ENCODE measurements at regions not wholly inside any gene's neighbourhood (a gene's known extent, or its start where the extent isn't known, plus 50 kb on each side); places are given as distances from the start of the nearest gene placed in this dataset.

DNA sequence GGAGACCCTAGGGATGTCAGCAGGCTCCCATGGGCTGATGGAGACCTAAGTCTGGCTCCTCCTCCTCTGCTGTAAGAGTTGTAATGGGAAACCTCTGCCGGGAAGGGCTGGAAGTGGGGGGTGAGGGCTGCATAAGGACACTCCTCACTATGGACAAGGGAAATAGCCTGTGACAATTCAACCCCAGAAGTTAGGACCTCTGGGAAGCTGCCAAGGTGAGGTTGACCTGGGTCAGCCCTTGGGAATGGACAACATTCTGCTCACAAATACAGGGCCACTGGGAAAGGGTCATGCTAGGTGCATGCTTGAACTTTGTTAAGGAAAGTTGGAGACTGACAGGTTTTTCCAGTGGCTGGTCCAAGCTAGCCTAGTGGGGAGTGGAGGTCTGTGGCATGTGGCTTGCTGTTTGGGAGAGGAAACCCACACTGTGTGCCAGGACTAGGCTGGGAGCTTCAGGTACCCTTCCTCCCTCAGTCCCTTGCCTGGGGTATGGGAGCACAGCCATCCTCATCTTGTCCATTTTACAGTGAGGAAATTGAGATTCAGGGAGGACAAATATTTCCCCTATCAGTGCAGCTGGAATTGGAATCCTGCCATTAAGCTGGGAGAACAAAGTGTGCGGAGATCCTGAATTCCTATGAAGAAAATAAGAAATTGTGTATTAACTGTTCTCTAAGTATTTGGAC lies 190.4 kb downstream of the SALL1 start:
- Mint-ChIP-seq H3K27me3 (ENCODE audit: low read depth) (no peaks in the 10 kb centered on the region), H3K4me1 (peaks cover 7% of the 10 kb centered on the region), H3K36me3 (no peaks in the 10 kb centered on the region), H3K4me3 (no peak overlapping the region), H3K27ac (no peak overlapping the region), H3K9me3 (no peaks in the 10 kb centered on the region)
- ChIA-PET CTCF (interaction anchor here (0.6 to 0.7 kb wide), 2 partner anchors 9 to 81 kb away, joined by 3 read pairs; no protein-coding TSS in a partner anchor), POLR2A (no interaction called here)
- TF ChIP-seq JUN (CRISPR knock-in tag; IDR thresholded peaks at IDR 0.05) (no peak), FOXK1 (CRISPR knock-in tag; IDR thresholded peaks at IDR 0.05) (no peak), RORB (CRISPR knock-in tag; IDR thresholded peaks at IDR 0.05) (no peak), TP53 (CRISPR knock-in tag; IDR thresholded peaks at IDR 0.05) (no peak), IRF2 (CRISPR knock-in tag; IDR thresholded peaks at IDR 0.05; ENCODE audit: borderline replicate concordance, low read depth) (no peak), ZNF232 (CRISPR knock-in tag; IDR thresholded peaks at IDR 0.05) (no peak), ZNF396 (CRISPR knock-in tag; IDR thresholded peaks at IDR 0.05; ENCODE audit: borderline replicate concordance) (no peak), NR1H2 (CRISPR knock-in tag; IDR thresholded peaks at IDR 0.05) (no peak), ZNF263 (CRISPR knock-in tag; IDR thresholded peaks at IDR 0.05; ENCODE audit: low read depth) (no peak), TEAD4 (CRISPR knock-in tag; IDR thresholded peaks at IDR 0.05) (no peak), EMX1 (CRISPR knock-in tag; IDR thresholded peaks at IDR 0.05) (no peak)
- TF ChIP-seq, protein P1, sequence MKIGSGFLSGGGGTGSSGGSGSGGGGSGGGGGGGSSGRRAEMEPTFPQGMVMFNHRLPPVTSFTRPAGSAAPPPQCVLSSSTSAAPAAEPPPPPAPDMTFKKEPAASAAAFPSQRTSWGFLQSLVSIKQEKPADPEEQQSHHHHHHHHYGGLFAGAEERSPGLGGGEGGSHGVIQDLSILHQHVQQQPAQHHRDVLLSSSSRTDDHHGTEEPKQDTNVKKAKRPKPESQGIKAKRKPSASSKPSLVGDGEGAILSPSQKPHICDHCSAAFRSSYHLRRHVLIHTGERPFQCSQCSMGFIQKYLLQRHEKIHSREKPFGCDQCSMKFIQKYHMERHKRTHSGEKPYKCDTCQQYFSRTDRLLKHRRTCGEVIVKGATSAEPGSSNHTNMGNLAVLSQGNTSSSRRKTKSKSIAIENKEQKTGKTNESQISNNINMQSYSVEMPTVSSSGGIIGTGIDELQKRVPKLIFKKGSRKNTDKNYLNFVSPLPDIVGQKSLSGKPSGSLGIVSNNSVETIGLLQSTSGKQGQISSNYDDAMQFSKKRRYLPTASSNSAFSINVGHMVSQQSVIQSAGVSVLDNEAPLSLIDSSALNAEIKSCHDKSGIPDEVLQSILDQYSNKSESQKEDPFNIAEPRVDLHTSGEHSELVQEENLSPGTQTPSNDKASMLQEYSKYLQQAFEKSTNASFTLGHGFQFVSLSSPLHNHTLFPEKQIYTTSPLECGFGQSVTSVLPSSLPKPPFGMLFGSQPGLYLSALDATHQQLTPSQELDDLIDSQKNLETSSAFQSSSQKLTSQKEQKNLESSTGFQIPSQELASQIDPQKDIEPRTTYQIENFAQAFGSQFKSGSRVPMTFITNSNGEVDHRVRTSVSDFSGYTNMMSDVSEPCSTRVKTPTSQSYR (CRISPR knock-in tag; IDR thresholded peaks at IDR 0.05): no peak
- TF ChIP-seq, protein P2, sequence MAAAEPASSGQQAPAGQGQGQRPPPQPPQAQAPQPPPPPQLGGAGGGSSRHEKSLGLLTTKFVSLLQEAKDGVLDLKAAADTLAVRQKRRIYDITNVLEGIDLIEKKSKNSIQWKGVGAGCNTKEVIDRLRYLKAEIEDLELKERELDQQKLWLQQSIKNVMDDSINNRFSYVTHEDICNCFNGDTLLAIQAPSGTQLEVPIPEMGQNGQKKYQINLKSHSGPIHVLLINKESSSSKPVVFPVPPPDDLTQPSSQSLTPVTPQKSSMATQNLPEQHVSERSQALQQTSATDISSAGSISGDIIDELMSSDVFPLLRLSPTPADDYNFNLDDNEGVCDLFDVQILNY (CRISPR knock-in tag; IDR thresholded peaks at IDR 0.05): no peak
- TF ChIP-seq, protein P3, sequence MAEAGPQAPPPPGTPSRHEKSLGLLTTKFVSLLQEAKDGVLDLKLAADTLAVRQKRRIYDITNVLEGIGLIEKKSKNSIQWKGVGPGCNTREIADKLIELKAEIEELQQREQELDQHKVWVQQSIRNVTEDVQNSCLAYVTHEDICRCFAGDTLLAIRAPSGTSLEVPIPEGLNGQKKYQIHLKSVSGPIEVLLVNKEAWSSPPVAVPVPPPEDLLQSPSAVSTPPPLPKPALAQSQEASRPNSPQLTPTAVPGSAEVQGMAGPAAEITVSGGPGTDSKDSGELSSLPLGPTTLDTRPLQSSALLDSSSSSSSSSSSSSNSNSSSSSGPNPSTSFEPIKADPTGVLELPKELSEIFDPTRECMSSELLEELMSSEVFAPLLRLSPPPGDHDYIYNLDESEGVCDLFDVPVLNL (CRISPR knock-in tag; IDR thresholded peaks at IDR 0.05; ENCODE audit: borderline replicate concordance, low read depth): no peak
- TF ChIP-seq, protein P4, sequence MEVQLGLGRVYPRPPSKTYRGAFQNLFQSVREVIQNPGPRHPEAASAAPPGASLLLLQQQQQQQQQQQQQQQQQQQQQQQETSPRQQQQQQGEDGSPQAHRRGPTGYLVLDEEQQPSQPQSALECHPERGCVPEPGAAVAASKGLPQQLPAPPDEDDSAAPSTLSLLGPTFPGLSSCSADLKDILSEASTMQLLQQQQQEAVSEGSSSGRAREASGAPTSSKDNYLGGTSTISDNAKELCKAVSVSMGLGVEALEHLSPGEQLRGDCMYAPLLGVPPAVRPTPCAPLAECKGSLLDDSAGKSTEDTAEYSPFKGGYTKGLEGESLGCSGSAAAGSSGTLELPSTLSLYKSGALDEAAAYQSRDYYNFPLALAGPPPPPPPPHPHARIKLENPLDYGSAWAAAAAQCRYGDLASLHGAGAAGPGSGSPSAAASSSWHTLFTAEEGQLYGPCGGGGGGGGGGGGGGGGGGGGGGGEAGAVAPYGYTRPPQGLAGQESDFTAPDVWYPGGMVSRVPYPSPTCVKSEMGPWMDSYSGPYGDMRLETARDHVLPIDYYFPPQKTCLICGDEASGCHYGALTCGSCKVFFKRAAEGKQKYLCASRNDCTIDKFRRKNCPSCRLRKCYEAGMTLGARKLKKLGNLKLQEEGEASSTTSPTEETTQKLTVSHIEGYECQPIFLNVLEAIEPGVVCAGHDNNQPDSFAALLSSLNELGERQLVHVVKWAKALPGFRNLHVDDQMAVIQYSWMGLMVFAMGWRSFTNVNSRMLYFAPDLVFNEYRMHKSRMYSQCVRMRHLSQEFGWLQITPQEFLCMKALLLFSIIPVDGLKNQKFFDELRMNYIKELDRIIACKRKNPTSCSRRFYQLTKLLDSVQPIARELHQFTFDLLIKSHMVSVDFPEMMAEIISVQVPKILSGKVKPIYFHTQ (CRISPR knock-in tag; IDR thresholded peaks at IDR 0.05): no peak
- TF ChIP-seq, protein P5, sequence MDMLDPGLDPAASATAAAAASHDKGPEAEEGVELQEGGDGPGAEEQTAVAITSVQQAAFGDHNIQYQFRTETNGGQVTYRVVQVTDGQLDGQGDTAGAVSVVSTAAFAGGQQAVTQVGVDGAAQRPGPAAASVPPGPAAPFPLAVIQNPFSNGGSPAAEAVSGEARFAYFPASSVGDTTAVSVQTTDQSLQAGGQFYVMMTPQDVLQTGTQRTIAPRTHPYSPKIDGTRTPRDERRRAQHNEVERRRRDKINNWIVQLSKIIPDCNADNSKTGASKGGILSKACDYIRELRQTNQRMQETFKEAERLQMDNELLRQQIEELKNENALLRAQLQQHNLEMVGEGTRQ (CRISPR knock-in tag; IDR thresholded peaks at IDR 0.05): no peak
- TF ChIP-seq, protein P6, sequence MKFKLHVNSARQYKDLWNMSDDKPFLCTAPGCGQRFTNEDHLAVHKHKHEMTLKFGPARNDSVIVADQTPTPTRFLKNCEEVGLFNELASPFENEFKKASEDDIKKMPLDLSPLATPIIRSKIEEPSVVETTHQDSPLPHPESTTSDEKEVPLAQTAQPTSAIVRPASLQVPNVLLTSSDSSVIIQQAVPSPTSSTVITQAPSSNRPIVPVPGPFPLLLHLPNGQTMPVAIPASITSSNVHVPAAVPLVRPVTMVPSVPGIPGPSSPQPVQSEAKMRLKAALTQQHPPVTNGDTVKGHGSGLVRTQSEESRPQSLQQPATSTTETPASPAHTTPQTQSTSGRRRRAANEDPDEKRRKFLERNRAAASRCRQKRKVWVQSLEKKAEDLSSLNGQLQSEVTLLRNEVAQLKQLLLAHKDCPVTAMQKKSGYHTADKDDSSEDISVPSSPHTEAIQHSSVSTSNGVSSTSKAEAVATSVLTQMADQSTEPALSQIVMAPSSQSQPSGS (CRISPR knock-in tag; IDR thresholded peaks at IDR 0.05; ENCODE audit: borderline replicate concordance, low read depth): no peak
- TF ChIP-seq, protein P7, sequence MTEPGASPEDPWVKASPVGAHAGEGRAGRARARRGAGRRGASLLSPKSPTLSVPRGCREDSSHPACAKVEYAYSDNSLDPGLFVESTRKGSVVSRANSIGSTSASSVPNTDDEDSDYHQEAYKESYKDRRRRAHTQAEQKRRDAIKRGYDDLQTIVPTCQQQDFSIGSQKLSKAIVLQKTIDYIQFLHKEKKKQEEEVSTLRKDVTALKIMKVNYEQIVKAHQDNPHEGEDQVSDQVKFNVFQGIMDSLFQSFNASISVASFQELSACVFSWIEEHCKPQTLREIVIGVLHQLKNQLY (CRISPR knock-in tag; IDR thresholded peaks at IDR 0.05): no peak
- ATAC-seq: peak; percentile 77
- DNase-seq (ENCODE audit: low spot score): peak; percentile 18

Measured in WTC11 (cell line).